Esophagus muscularis mucosa (tissue), 4 donors: ENCODE measurements at regions not wholly inside any gene's neighbourhood (a gene's known extent, or its start where the extent isn't known, plus 50 kb on each side); places are given as distances from the start of the nearest gene placed in this dataset.

Source experiments
- DNase-seq: peaks from one replicate; pipeline ENCODE4 v3.0.0-alpha.2; 2017; ENCODE audit errors: extremely low spot score
- H3K27ac ChIP-seq, 4 donors: fragments of 200-600 bp; sonication (generic); replicated peaks in 1 of 4; 1 replicate in 3 of 4; 2 replicates in 1 of 4; pipeline ENCODE4 v1.5.1; 2016 to 2019; ENCODE audit warnings: mild to moderate bottlenecking in 1 of 4
- H3K27me3 ChIP-seq, 4 donors: fragments of 200-600 bp; sonication (generic); one replicate each; pipeline versions ENCODE4 v1.5.1 to v1.6.0; 2016 to 2019
- H3K36me3 ChIP-seq, 4 donors: fragments of 200-600 bp; sonication (generic); one replicate each; pipeline ENCODE4 v1.5.1; 2016 to 2019
- H3K4me1 ChIP-seq, 4 donors: fragments of 200-600 bp; sonication (generic); one replicate each; pipeline ENCODE4 v1.5.1; 2016 to 2019
- H3K4me3 ChIP-seq, 4 donors: fragments of 200-600 bp; sonication (generic); 1 replicate in 2 of 4; 2 replicates in 2 of 4; pipeline ENCODE4 v1.5.1; 2016 to 2019; ENCODE audit warnings: mild to moderate bottlenecking in 4 of 4, moderate library complexity in 1 of 4
- H3K9me3 ChIP-seq, 4 donors: fragments of 200-600 bp; sonication (generic); 1 replicate in 3 of 4; 2 replicates in 1 of 4; pipeline ENCODE4 v1.5.1; 2016 to 2019
- EP300 ChIP-seq: sonication (generic); formaldehyde crosslinking; IDR thresholded peaks from one replicate; pipeline ENCODE4 v1.6.1; 2017; ENCODE audit warnings: antibody characterized with exemption
- POLR2A ChIP-seq: fragments of 450-650 bp; IDR thresholded peaks from one replicate; pipeline ENCODE4 v1.6.1; 2017; ENCODE audit warnings: antibody characterized with exemption, moderate library complexity, mild to moderate bottlenecking, low read depth
- POLR2AphosphoS5 ChIP-seq, 2 donors: sonication (generic); formaldehyde crosslinking; IDR thresholded peaks; one replicate each; pipeline ENCODE4 v1.6.1; 2017; ENCODE audit warnings: antibody characterized with exemption in 2 of 2
- WGBS: methylation state at CpG from one replicate; pipeline ENCODE4 v1.1.5; 2018; 5-methylcytosine and 5-hydroxymethylcytosine counted together
- intact Hi-C: fragments of 100-400 bp; cut with DNase I; formaldehyde crosslinking; loops from one replicate; pipeline ENCODE4 v1.15.1; 2023
- TF ChIP-seq, protein P1 (sequence below), 3 experiments: fragments of 200-600 bp in 2 of 3; fragments of 450-650 bp in 1 of 3; sonication (generic) in 2 of 3; IDR thresholded peaks; one replicate each; pipeline ENCODE4 v1.5.1; 2017 to 2019; ENCODE audit warnings: antibody characterized with exemption in 3 of 3, mild to moderate bottlenecking in 2 of 3, moderate library complexity in 1 of 3

DNA sequence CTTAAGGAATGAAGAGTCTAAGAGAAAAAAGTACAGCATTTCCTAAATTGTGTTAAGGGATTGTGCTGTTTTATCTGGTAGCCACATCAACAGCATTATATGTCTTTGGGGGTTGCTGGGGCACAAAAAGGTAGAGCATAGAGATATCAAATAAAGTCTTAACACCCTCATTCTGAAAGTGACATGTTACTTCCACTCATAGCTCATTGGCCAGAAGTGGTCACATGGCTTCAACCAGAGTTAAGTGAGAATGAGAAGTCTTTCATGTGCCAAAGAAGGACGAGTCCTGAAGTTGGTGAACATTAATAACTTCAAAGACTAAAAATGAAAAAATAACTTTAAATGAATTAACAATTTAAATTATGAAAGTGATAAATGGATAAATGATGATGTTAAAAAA is 175.7 kb upstream of the ZEB2 start:
- Histone ChIP-seq H3K36me3 (no peaks in the 10 kb centered on the region), H3K27ac (no peak overlapping the region), H3K4me1 (no peaks in the 10 kb centered on the region), H3K4me3 (no peak overlapping the region), H3K9me3 (no peaks in the 10 kb centered on the region), H3K27me3 (no peaks in the 10 kb centered on the region)
- WGBS: 76% methylated on average over 1 of the region's 1 CpG
- DNase-seq: no peak
- intact Hi-C loops: no loop called here
- TF ChIP-seq POLR2AphosphoS5 (IDR thresholded peaks at IDR 0.05) (no peak), EP300 (no peak), POLR2A (no peak)
- TF ChIP-seq, protein P1, sequence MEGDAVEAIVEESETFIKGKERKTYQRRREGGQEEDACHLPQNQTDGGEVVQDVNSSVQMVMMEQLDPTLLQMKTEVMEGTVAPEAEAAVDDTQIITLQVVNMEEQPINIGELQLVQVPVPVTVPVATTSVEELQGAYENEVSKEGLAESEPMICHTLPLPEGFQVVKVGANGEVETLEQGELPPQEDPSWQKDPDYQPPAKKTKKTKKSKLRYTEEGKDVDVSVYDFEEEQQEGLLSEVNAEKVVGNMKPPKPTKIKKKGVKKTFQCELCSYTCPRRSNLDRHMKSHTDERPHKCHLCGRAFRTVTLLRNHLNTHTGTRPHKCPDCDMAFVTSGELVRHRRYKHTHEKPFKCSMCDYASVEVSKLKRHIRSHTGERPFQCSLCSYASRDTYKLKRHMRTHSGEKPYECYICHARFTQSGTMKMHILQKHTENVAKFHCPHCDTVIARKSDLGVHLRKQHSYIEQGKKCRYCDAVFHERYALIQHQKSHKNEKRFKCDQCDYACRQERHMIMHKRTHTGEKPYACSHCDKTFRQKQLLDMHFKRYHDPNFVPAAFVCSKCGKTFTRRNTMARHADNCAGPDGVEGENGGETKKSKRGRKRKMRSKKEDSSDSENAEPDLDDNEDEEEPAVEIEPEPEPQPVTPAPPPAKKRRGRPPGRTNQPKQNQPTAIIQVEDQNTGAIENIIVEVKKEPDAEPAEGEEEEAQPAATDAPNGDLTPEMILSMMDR (IDR thresholded peaks at IDR 0.05): no peak

DNA sequence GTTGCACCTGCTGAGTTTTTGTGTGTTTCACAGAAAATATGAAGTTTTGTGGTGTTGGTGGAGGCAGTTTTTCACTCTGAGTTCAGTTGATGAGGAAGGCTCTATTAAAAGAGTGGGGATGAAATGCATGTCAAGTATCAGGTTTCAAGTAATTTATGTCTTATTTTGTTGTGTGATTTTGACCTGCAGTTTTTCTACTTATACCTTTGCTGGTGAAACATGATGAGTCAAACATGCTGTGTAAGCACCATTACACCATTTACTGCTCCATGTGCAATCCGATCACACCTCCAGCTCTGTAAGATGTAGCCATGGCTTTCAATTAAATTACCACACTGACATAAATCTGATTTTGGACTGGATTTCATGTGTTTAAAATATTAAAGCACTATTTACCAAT is 174.5 kb upstream of the ZEB2 start:
- H3K36me3 ChIP-seq: no peaks in the 10 kb centered on the region

DNA sequence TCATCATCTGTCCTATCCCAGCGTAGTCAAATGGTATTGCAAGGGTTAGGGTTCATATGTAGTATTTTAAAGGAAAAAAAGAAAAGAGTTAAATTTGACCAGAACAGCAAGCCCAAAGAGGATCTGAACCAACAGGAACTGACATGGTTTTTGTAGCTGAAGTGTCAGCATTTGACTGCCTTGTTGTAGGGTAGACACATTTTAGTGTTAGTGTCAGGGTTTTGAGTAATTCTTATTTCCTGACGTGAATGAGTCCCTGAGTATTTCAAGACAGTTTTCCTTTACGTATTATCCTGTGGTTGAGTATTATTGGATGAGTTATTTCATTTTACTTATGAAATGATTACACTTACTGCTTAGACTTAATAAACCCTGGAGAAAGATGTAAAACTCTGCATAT is 173.3 kb upstream of the ZEB2 start:
- TF ChIP-seq EP300 (no peak), POLR2AphosphoS5 (IDR thresholded peaks at IDR 0.05) (no peak), POLR2A (no peak)
- TF ChIP-seq, protein P1 (IDR thresholded peaks at IDR 0.05): no peak
- no peak for DNase-seq
- H3K27ac ChIP-seq: no peak overlapping the region
- no peak overlapping the region for H3K4me3 ChIP-seq
- WGBS: 77% methylated on average over 3 of the region's 3 CpGs
- no peaks in the 10 kb centered on the region for H3K27me3 ChIP-seq
- no peaks in the 10 kb centered on the region for H3K36me3 ChIP-seq
- no peaks in the 10 kb centered on the region for H3K9me3 ChIP-seq
- H3K4me1 ChIP-seq: no peaks in the 10 kb centered on the region
- intact Hi-C loops: no loop called here

More for the DNA sequence above, 174.5 kb upstream of the ZEB2 start:
- Histone ChIP-seq H3K4me1 (no peaks in the 10 kb centered on the region), H3K9me3 (no peaks in the 10 kb centered on the region), H3K27me3 (no peaks in the 10 kb centered on the region), H3K27ac (no peak overlapping the region), H3K4me3 (no peak overlapping the region)
- DNase-seq: no peak
- 95% methylated on average over 1 of the region's 1 CpG for WGBS
- intact Hi-C loops: no loop called here
- no peak for TF ChIP-seq EP300
- TF ChIP-seq POLR2AphosphoS5 (IDR thresholded peaks at IDR 0.05): no peak
- TF ChIP-seq, protein P1 (IDR thresholded peaks at IDR 0.05): no peak
- no peak for TF ChIP-seq POLR2A

DNA sequence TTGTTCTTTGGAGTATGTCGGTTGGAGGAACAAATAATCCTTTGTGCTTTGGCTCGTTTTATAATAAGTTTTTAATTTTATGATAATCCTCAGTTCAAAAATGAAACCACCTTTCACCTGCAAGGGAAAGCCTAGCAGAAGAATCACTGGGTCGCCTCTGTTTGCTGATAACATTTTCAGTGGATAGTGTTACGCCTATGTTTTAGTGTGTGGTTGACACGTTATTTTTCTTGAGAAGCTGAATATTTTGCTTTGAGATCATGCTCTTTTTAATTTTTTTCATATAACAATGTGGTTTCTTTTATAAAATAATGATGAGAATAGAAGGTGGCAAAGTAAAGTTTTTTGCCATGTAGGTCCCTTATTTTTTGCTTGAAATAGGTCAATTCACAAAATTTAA is 172.7 kb upstream of the ZEB2 start:
- intact Hi-C loops: no loop called here
- Histone ChIP-seq H3K4me3 (no peak overlapping the region), H3K27me3 (no peaks in the 10 kb centered on the region), H3K27ac (no peak overlapping the region), H3K4me1 (no peaks in the 10 kb centered on the region), H3K36me3 (no peaks in the 10 kb centered on the region), H3K9me3 (no peaks in the 10 kb centered on the region)
- DNase-seq: no peak
- WGBS: 89% methylated on average over 5 of the region's 5 CpGs
- TF ChIP-seq POLR2AphosphoS5 (IDR thresholded peaks at IDR 0.05): no peak
- TF ChIP-seq, protein P1 (IDR thresholded peaks at IDR 0.05): no peak
- TF ChIP-seq EP300: no peak
- no peak for TF ChIP-seq POLR2A

DNA sequence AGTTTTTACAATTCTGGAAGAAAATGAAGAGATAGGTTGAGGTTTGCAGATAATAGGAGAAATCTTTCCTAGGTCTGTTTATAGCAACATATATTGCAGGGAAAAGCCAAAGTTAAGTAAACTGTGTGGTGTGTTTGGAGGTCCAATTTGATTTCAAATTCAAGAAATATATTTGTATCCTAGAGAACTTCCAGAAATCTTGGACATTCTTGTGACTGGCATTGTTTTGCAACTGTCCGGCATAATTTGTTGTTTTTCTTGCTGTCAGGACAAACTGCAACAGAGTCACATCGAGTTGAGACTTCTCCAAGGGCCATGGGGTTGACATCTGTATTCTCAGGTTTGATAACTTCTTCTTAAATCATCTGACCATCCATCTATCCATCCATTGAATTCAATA is 170.9 kb upstream of the ZEB2 start:
- Histone ChIP-seq H3K4me3 (no peak overlapping the region), H3K27ac (no peak overlapping the region), H3K4me1 (no peaks in the 10 kb centered on the region), H3K27me3 (no peaks in the 10 kb centered on the region), H3K36me3 (no peaks in the 10 kb centered on the region), H3K9me3 (no peaks in the 10 kb centered on the region)
- WGBS: 90% methylated on average over 2 of the region's 2 CpGs
- intact Hi-C loops: no loop called here
- DNase-seq: no peak
- TF ChIP-seq POLR2A (no peak), POLR2AphosphoS5 (IDR thresholded peaks at IDR 0.05) (no peak), EP300 (no peak)
- TF ChIP-seq, protein P1 (IDR thresholded peaks at IDR 0.05): no peak
